Uterus (tissue), 2 donors: ENCODE measurements at regions not wholly inside any gene's neighbourhood (a gene's known extent, or its start where the extent isn't known, plus 50 kb on each side); places are given as distances from the start of the nearest gene placed in this dataset.

ENCODE experiments used
- POLR2A ChIP-seq, 2 donors: fragments of 450-650 bp; IDR thresholded peaks; one replicate each; pipeline ENCODE4 v1.6.1; 2016; ENCODE audit warnings: antibody characterized with exemption in 2 of 2, mild to moderate bottlenecking in 1 of 2, moderate library complexity in 1 of 2
- TF ChIP-seq, protein P1 (sequence below), 4 experiments: fragments of 200-600 bp in 2 of 4; fragments of 450-650 bp in 2 of 4; sonication (generic) in 2 of 4; IDR thresholded peaks; one replicate each; pipeline ENCODE4 v1.5.1; 2016 to 2019; ENCODE audit warnings: antibody characterized with exemption in 4 of 4, mild to moderate bottlenecking in 2 of 4, moderate library complexity in 1 of 4

DNA sequence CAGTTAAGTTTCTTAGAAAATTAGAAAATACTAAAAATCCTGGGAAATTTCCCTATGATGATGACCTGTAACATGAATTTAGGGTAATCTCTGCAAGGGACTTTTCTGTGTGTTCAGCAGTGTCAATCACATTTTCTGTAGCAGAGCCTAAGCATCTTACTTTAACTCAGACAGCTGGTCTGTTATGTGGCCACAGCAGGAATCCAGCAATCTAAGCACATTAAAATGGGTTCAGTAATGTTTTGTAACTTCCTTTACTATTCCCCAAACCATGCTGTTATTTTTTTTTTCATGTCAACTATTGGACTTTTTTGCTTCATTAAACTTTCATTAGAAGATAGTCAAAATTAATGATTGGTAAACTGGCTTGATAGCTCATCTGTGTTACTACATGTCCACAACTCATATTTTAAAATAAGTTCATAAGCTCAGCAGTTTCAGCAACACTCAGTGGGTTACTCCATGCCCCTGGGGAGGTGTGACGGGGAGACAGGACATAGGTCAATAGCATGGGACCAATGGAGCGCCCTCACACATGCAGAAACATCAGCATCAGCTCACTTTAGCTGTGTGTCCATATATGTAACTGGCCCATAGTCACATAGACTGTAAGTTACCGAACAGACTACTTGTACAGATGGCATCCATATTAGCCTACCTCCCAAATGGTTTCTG is 168.0 kb upstream of the PACRGL start:
- TF ChIP-seq, protein P1, sequence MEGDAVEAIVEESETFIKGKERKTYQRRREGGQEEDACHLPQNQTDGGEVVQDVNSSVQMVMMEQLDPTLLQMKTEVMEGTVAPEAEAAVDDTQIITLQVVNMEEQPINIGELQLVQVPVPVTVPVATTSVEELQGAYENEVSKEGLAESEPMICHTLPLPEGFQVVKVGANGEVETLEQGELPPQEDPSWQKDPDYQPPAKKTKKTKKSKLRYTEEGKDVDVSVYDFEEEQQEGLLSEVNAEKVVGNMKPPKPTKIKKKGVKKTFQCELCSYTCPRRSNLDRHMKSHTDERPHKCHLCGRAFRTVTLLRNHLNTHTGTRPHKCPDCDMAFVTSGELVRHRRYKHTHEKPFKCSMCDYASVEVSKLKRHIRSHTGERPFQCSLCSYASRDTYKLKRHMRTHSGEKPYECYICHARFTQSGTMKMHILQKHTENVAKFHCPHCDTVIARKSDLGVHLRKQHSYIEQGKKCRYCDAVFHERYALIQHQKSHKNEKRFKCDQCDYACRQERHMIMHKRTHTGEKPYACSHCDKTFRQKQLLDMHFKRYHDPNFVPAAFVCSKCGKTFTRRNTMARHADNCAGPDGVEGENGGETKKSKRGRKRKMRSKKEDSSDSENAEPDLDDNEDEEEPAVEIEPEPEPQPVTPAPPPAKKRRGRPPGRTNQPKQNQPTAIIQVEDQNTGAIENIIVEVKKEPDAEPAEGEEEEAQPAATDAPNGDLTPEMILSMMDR (IDR thresholded peaks at IDR 0.05): no peak
- TF ChIP-seq POLR2A (IDR thresholded peaks at IDR 0.05): no peak
